HG02571 (cell line): ENCODE measurements at regions not wholly inside any gene's neighbourhood (a gene's known extent, or its start where the extent isn't known, plus 50 kb on each side); places are given as distances from the start of the nearest gene placed in this dataset.
"Not testable (repeated sequence)": the region's sequence is repeated elsewhere in the genome, so short reads cannot be mapped to it uniquely, and the experiment has no call there.

Experiments used
- ATAC-seq: cut with Tn5 transposase; IDR thresholded peaks from one replicate; pipeline ENCODE4 v1.9.1; 2021; ENCODE audit warnings: mild to moderate bottlenecking, moderate library complexity; ENCODE audit not compliant: unreplicated experiment

DNA sequence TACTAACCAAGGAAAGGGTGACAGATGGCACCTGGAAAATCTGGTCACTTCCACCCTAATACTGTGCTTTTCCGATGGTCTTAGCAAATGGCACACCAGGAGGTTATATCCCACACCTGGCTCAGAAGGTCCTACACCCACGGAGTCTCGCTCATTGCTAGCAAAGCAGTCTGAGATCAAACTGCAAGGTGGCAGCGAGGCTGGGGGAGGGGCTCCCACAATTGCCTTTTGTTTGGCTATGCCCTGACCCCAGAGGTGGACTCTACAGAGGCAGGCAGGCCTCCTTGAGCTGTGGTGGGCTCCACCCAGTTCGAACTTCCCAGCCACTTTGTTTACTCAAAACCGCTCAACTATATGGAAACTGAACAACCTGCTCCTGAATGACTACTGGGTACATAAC, 50.3 kb upstream of the UGT2B15 start:
- not testable (repeated sequence) for ATAC-seq

DNA sequence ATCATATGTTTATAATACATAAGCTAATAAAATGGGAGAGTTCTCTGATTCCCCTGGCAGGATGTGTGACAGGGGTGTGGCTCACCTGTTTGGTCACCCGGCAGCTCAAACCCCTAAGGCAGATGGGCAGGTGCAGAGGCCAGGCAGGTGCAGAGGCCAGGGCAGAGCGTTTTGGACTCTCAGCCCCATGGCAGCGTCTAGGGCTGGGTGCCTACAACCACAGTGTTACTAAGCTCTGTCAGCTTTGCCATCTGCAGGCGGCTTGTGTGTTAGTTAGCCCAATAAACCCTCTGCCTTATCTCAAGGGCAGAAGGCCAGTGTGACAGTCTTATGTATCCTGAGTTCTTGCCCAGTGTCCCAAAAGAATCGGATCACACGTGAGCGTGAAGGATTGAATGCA, 54.0 kb upstream of the UGT2B15 start:
- ATAC-seq = no peak

DNA sequence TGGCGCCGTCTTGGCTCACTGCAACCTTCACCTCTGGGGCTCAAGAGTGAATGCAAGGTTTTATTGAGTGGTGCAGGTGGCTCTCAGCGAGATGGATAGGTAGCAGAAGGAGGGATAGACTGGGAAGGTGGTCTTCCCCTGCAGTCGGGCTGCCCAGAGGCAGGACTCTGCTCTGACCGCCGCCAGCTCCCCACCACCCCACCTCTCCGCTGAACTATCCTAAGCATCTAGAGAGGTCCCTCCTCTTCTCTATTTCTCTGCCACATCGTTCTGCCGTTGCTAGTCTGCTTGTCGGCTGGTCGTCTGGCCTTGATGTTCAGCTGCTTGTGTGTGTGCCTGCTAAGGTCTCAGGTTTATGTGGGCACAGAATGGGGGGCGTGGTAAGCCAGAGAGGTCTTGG, 54.5 kb upstream of the UGT2B15 start:
- no peak for ATAC-seq

DNA sequence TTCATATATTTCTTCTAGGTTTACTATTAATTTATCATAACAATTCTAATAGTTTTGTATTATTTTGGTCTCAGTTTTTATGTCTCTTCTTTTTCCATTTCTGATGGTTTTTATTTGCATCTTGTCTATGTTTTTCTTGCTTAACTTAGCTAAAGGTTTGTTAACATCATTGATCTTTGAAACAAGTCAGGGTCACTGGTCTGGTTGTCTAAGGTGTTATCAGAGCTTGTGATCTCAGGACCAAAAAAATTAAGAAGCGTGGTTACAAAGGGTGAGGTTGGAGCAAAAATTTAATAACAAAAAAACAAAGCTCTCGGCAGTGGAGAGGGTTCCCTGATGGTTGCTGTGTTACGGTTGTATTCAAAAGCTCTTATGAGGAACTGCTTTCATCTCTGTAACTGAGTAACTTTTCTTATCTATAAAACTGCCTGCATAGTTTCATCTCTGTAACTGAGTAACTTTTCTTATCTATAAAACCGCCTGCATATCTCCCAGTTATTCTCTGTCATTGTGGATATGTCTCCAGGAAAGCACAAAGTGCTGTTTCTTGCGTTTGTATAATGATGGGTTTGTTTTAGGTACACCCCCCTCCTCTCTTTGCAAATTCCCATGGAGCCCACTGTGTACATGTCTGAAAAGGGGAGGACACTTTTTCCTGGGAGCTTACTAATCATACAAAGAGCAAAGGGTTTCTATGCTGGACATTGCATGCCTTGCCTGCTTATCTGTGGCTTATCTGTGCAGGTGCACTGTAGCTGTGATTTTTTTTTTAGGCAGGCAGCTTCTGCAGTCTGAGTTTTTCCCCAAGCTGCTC, 62.4 kb upstream of the UGT2B15 start:
- ATAC-seq = peak; percentile 63

DNA sequence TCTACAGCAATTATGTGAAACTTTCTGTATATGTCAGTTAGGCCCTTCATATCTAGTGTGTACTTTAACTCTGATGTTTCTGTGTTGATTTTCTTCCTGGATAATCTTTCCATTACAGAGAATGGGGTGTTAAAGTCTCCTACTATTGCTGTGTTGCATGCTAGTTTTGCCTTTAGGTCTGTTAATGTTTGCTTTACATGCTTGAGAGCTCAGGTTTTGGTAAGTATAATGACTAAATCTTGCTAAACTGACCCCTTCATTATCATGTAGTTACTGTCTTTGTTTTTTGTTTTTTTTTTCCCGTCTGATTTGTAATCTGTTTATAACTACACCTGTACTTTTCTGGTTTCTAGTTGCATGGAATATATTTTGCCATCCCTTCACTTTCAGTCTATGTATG, 63.6 kb upstream of the UGT2B15 start:
- ATAC-seq = no peak

DNA sequence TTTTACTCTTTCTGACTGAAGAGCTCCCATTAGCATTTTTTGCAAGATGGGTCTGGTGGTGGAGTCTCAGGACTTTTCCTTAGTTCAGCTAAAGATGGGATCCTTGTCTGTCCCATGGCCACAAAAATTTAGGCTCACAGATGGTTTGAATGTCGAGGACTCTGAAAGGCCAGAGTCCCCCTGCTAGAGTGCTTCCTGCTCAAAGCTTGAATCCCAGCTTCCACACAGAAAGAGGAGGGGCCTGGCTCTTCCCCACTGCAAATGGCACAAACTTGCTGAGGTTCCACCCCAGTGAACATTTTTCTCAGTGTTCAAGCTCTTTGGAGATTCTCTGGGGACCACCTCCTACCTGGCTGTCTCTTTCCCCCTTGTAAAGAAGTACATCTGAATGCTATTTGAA, 64.7 kb upstream of the UGT2B15 start:
- no peak for ATAC-seq

DNA sequence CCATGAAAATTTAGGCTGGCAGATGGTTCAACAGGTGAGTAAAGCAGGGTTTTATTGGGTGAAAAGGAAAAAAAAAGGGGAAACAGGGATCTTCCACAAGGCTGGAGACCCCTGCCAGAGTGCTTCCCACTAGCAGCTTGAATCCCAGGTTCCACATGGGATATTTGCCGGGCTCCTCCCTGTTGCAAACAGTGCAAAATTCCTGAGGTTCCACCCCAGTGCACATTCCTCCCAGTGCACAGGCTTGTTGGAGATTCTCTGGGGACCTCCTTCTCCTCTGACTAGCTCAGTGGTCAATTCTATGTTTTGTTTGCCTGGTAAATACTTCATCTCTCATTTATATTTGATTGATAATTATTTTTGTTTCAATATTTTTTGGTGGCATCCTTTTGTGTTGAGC, 66.4 kb upstream of the UGT2B15 start:
- no peak for ATAC-seq

DNA sequence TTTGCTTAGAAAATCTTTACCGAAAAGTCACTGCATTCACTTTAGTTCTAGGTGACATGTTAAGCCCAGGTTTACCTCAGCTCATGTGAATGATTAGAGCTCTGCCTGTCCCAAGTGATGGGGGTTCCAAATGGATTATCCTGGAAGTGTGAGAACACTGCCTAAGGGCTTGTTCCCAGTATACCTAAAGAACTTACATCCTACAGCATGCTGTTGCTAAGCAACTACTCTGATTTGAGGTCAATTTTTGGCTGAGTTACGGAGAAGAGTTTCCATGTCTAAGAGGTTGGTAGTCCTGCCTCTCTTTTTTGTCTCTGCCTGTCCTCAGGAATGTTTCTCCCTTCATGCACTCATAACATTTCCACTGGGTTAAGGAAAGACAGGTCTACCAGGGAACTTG, 67.6 kb upstream of the UGT2B15 start:
- no peak for ATAC-seq

DNA sequence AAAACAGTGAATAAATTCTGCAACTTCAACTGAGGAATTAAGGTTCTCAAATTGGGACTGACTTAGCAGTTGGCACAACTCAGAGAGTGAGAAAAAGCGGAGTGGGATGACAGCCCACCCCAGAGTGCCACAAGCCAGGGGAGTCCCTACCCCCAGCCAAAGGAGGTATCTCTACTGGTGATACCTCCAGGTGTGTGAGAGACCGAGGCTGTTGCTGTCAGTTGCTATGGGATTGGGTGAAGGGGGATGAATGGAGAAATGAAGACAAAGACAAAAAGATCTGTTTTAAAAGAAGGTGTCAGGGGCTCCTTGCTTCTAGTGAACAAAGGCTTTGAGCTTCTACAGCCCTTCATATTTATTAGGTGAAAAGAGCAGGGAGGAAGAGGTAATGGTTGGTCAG, 71.4 kb upstream of the UGT2B10 start:
- no peak for ATAC-seq

DNA sequence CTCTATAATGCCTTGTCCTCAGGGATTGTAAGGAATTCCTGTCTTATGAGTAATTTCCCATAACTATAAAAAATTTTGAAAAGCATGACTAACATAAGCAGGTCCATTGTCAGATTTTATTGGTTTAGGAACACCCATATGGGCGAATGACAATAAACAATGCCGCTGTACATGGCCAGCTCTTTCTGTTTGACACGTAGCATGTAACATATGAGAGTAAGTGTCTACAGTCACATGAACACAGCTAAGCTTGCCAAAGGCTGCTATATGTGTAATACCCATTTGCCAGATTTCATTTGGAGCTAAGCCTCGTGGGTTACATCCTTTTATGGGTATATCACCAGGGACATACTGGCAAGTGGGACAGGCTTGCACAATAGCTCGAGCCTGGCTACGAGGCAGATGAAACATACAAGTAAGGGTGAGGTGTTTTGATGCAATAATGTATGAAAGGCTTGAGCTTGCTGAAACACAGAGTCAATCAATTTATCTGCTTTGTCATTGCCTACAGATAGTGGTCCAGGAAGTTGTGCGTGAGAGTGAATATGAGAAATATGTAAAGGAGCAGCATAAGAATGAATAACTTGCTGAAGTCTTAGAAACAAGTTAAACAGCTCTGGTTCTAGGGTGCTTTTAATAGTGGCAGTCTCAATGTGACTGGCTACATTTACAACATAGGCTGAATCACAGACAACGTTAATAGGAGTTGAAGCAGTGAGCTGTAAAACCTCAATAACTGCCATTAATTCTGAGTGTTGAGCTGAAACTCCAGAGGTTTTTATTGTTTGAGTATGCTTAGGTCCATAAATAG, 67.4 kb upstream of the UGT2B10 start:
- no peak for ATAC-seq

DNA sequence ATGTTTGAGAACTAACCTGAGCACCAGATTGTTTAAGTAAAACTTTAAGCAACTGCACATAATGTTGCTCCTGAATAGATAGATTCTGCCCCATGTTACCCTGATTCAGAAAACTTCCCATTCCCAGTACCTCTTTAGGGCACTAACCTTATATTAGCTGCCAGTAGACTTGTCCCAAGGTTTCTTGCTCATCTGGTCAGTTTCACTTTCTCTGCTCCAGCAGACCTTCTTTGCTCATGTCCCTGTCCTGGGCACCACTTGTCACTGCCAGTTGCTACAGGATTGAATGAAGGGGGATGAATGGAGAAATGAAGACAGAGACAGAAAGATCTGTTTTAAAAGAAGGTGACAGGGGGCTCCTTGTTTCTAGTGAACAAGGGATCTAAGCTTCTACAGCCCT, 65.2 kb upstream of the UGT2B10 start:
- no peak for ATAC-seq

DNA sequence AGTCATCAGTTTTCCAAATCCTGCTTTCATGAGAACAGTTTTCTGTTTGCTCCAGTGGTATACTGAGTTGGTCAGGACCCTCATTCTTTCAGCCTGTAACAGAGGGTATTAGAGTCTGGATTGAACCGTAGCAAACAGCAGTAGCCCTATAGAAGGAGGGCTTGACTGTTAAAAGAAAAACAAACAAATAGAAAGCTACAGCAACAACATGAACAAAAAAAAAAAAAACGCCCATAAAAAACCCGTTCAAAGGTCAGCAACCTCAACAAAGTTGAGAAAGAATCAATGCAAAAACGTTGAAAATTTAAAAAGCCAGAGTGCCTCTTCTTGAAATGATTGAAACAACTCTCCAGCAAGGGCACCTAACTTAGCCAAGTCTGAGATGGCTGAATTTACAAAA, 64.7 kb upstream of the UGT2B10 start:
- ATAC-seq = no peak

DNA sequence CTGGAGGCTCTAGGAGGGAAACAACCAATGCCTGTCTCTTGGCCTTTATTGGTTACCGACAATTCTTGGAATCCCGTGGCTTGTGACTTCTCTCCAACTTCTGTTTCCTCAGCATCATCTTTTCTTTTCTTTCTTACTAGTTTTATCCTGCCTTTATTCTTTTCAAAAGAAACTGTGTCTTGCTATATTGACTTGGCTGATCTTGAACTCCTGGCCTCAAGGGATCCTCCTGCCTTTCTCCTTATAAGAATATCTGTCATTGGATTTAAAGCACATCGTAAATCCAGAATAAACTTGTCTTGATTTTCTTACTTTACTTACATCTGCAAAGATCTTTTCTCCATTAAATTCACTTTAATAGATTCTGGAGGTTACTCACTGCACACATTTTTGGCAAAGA, 49.9 kb upstream of the UGT2B10 start:
- no peak for ATAC-seq
